Peyer's patch (tissue), 4 donors: ENCODE measurements at regions not wholly inside any gene's neighbourhood (a gene's known extent, or its start where the extent isn't known, plus 50 kb on each side); places are given as distances from the start of the nearest gene placed in this dataset.

Experiments used
- POLR2A ChIP-seq, 2 donors: fragments of 450-650 bp; IDR thresholded peaks; one replicate each; pipeline ENCODE4 v1.5.1; 2017; ENCODE audit warnings: antibody characterized with exemption in 2 of 2, mild to moderate bottlenecking in 2 of 2, moderate library complexity in 2 of 2
- TF ChIP-seq, protein P1 (sequence below), 6 experiments: fragments of 450-650 bp in 4 of 6; fragments of 200-600 bp in 2 of 6; sonication (generic) in 1 of 6; IDR thresholded peaks; one replicate each; pipeline ENCODE4 v1.5.1; 2017 to 2019; ENCODE audit warnings: antibody characterized with exemption in 6 of 6, mild to moderate bottlenecking in 3 of 6, moderate library complexity in 1 of 6

- TF ChIP-seq POLR2A (IDR thresholded peaks at IDR 0.05), result no peak
- TF ChIP-seq, protein P1, sequence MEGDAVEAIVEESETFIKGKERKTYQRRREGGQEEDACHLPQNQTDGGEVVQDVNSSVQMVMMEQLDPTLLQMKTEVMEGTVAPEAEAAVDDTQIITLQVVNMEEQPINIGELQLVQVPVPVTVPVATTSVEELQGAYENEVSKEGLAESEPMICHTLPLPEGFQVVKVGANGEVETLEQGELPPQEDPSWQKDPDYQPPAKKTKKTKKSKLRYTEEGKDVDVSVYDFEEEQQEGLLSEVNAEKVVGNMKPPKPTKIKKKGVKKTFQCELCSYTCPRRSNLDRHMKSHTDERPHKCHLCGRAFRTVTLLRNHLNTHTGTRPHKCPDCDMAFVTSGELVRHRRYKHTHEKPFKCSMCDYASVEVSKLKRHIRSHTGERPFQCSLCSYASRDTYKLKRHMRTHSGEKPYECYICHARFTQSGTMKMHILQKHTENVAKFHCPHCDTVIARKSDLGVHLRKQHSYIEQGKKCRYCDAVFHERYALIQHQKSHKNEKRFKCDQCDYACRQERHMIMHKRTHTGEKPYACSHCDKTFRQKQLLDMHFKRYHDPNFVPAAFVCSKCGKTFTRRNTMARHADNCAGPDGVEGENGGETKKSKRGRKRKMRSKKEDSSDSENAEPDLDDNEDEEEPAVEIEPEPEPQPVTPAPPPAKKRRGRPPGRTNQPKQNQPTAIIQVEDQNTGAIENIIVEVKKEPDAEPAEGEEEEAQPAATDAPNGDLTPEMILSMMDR (IDR thresholded peaks at IDR 0.05), result no peak
Measured at GRCh38 chr4:81314897-81315470, 100.0 kb upstream of the PRKG2 start.
